Adrenal gland (tissue), 9 donors: ENCODE measurements at regions not wholly inside any gene's neighbourhood (a gene's known extent, or its start where the extent isn't known, plus 50 kb on each side); places are given as distances from the start of the nearest gene placed in this dataset.

Experiments
- DNase-seq, 7 donors: peaks; one replicate each; pipeline ENCODE4 v3.0.0-alpha.2; 2019 to 2020
- H3K27ac ChIP-seq, 5 donors: fragments of 200-600 bp; sonication (generic) in 4 of 5; 1 replicate in 3 of 5; 2 replicates in 2 of 5; pipeline versions ENCODE4 v1.5.1 to v1.8.0; 2016 to 2020; ENCODE audit warnings: mild to moderate bottlenecking in 1 of 5
- H3K27me3 ChIP-seq: fragments of 200-600 bp; 2 replicates; pipeline ENCODE4 v1.8.0; 2021
- H3K36me3 ChIP-seq, 2 donors: fragments of 200-600 bp; replicated peaks in 1 of 2; 1 replicate in 1 of 2; 2 replicates in 1 of 2; pipeline versions ENCODE4 v1.5.1 to v1.8.0; 2018 to 2022
- H3K4me1 ChIP-seq, 2 donors: fragments of 200-600 bp; replicated peaks in 1 of 2; 1 replicate in 1 of 2; 2 replicates in 1 of 2; pipeline versions ENCODE4 v1.5.1 to v1.8.0; 2018 to 2021
- H3K4me3 ChIP-seq, 4 donors: fragments of 200-600 bp; sonication (generic) in 3 of 4; one replicate each; pipeline ENCODE4 v1.5.1; 2016 to 2018
- H3K9me3 ChIP-seq, 3 donors: fragments of 200-600 bp; sonication (generic) in 1 of 3; replicated peaks in 1 of 3; 1 replicate in 2 of 3; 2 replicates in 1 of 3; pipeline versions ENCODE4 v1.5.1 to v1.8.0; 2016 to 2021
- POLR2A ChIP-seq, 2 donors: fragments of 450-650 bp; IDR thresholded peaks; one replicate each; pipeline ENCODE4 v1.6.1; 2017; ENCODE audit warnings: antibody characterized with exemption in 2 of 2, mild to moderate bottlenecking in 2 of 2, moderate library complexity in 1 of 2
- WGBS, 4 donors: extraction: QIAGEN DNeasy Blood & Tissue Kit in 2 of 4; methylation state at CpG; one replicate each; pipeline versions ENCODE4 v1.1.5 to v1.1.7; 2013 to 2017; 5-methylcytosine and 5-hydroxymethylcytosine counted together
- intact Hi-C, 2 donors: fragments of 100-400 bp; cut with DNase I; formaldehyde crosslinking; loops; one replicate each; pipeline versions ENCODE4 v1.14.1 to v1.15.0; 2022 to 2023
- TF ChIP-seq, protein P1 (sequence below), 6 experiments: fragments of 450-650 bp in 4 of 6; fragments of 200-600 bp in 2 of 6; sonication (generic) in 1 of 6; IDR thresholded peaks; 1 replicate in 5 of 6; 2 replicates in 1 of 6; pipeline versions ENCODE4 v1.5.1 to v1.8.0; 2016 to 2021; ENCODE audit warnings: antibody characterized with exemption in 6 of 6, mild to moderate bottlenecking in 2 of 6, moderate library complexity in 1 of 6
- donor health status: healthy with polysubstance abuse.
- donor health status: Bipolar disorder and iron deficiency.
- donor health status: DM: yes; HTN: yes; CAD: no.
- donor health status: DM: no; HTN: no; CAD: no.
- donor health status: DM: no; HTN: no; CAD: no.

GRCh38 chr13:36519432-36519831 is 87.1 kb downstream of the CCNA1 start:
- no peaks in the 10 kb centered on the region for H3K36me3 ChIP-seq
- no peak overlapping the region for H3K4me3 ChIP-seq
- intact Hi-C loops: no loop called here
- no peaks in the 10 kb centered on the region for H3K27me3 ChIP-seq
- H3K4me1 ChIP-seq: no peaks in the 10 kb centered on the region
- no peak for DNase-seq
- WGBS, 4 donors: 56 to 69% (median 59%) methylated on average over 2 of the region's 2 CpGs
- H3K27ac ChIP-seq: no peak overlapping the region
- TF ChIP-seq, protein P1, sequence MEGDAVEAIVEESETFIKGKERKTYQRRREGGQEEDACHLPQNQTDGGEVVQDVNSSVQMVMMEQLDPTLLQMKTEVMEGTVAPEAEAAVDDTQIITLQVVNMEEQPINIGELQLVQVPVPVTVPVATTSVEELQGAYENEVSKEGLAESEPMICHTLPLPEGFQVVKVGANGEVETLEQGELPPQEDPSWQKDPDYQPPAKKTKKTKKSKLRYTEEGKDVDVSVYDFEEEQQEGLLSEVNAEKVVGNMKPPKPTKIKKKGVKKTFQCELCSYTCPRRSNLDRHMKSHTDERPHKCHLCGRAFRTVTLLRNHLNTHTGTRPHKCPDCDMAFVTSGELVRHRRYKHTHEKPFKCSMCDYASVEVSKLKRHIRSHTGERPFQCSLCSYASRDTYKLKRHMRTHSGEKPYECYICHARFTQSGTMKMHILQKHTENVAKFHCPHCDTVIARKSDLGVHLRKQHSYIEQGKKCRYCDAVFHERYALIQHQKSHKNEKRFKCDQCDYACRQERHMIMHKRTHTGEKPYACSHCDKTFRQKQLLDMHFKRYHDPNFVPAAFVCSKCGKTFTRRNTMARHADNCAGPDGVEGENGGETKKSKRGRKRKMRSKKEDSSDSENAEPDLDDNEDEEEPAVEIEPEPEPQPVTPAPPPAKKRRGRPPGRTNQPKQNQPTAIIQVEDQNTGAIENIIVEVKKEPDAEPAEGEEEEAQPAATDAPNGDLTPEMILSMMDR (IDR thresholded peaks at IDR 0.05): no peak
- no peak for TF ChIP-seq POLR2A (IDR thresholded peaks at IDR 0.05)
- no peaks in the 10 kb centered on the region for H3K9me3 ChIP-seq

GRCh38 chr13:36520111-36520510 is 87.8 kb downstream of the CCNA1 start:
- H3K36me3 ChIP-seq: no peaks in the 10 kb centered on the region
- intact Hi-C loops: no loop called here
- no peaks in the 10 kb centered on the region for H3K9me3 ChIP-seq
- no peaks in the 10 kb centered on the region for H3K27me3 ChIP-seq
- H3K4me1 ChIP-seq: no peaks in the 10 kb centered on the region
- DNase-seq: no peak
- H3K4me3 ChIP-seq: no peak overlapping the region
- 61 to 65% (median 62%) methylated on average over 2 of the region's 2 CpGs for whole genome bisulfite sequencing, 4 donors
- TF ChIP-seq, protein P1 (IDR thresholded peaks at IDR 0.05): no peak
- TF ChIP-seq POLR2A (IDR thresholded peaks at IDR 0.05): no peak
- no peak overlapping the region for H3K27ac ChIP-seq

DNA sequence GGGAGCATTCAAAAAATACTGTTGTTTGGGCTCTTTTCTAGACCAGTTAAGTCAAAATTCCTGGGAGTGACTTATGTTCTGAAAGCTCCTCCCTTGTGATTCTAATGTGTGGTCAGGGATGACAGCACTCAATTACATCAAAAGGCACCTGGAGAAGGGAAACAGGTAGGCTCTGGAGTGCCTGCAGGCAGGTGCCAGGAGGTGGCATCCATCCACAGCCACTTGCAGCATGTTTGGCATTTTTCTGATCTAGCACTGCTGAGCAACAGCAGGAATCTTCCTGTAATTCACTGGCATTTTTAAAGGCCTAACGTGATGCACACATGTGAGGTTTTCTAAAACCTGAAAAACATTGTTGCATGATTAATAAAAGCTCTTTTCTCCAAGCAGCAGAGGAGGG is 94.6 kb downstream of the CCNA1 start:
- TF ChIP-seq, protein P1 (IDR thresholded peaks at IDR 0.05): no peak
- TF ChIP-seq POLR2A (IDR thresholded peaks at IDR 0.05): no peak

GRCh38 chr13:36528105-36528504 is 95.8 kb downstream of the CCNA1 start:
- WGBS, 4 donors: 55 to 66% (median 62%) methylated on average over 8 of the region's 8 CpGs
- intact Hi-C loops: no loop called here
- DNase-seq: no peak
- Histone ChIP-seq H3K9me3 (no peaks in the 10 kb centered on the region), H3K4me3 (no peak overlapping the region), H3K4me1 (no peaks in the 10 kb centered on the region), H3K27me3 (no peaks in the 10 kb centered on the region), H3K36me3 (no peaks in the 10 kb centered on the region), H3K27ac (no peak overlapping the region)
- no peak for TF ChIP-seq POLR2A (IDR thresholded peaks at IDR 0.05)
- TF ChIP-seq, protein P1 (IDR thresholded peaks at IDR 0.05): no peak

More for the DNA sequence above, 94.6 kb downstream of the CCNA1 start:
- Histone ChIP-seq H3K27ac (no peak overlapping the region), H3K4me1 (no peaks in the 10 kb centered on the region), H3K27me3 (no peaks in the 10 kb centered on the region), H3K36me3 (no peaks in the 10 kb centered on the region), H3K9me3 (no peaks in the 10 kb centered on the region), H3K4me3 (no peak overlapping the region)
- no peak for DNase-seq
- intact Hi-C loops: no loop called here
- WGBS, 4 donors: 25 to 50% (median 48%) methylated on average over 1 of the region's 1 CpG
